ENCODE measurements at regions not wholly inside any gene's neighbourhood (a gene's known extent, or its start where the extent isn't known, plus 50 kb on each side); places are given as distances from the start of the nearest gene placed in this dataset.

DNA sequence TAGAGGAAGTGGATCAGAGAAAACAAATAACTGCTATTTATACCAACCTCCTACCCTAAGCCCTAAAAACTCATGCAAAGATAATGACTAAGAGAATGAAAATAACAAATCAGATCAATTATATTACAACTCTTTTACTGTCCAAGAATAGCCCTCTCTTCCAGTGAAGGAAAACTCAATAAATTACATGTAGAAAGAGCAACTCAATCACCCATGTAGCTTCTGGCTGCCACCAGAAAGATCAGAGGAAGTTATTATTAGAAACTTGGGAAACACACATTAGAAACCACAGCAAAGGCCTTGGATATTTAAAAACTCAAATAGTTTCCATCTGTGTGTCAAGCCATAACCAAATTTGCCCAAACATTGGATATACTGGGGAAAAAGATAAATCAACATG, 134.0 kb upstream of the TARS1 start:
- TF ChIP-seq JUND (IDR thresholded peaks at IDR 0.05; ENCODE audit: borderline replicate concordance, low read depth, low read length): no peak
- TF ChIP-seq JUND (tag; IDR thresholded peaks at IDR 0.05; ENCODE audit: borderline replicate concordance, low read depth, low read length): no peak
- TF ChIP-seq CTCF (IDR thresholded peaks at IDR 0.05 in 2 of 3, conservative IDR thresholded peaks at IDR 0.05 in 1 of 3; ENCODE audit: insufficient read depth in 2 of 3, low read depth in 1 of 3, low read length in 3 of 3): no peak
- TF ChIP-seq ZNF263 (CRISPR knock-in tag; IDR thresholded peaks at IDR 0.05; ENCODE audit: borderline replicate concordance): no peak
- TF ChIP-seq, protein P1, sequence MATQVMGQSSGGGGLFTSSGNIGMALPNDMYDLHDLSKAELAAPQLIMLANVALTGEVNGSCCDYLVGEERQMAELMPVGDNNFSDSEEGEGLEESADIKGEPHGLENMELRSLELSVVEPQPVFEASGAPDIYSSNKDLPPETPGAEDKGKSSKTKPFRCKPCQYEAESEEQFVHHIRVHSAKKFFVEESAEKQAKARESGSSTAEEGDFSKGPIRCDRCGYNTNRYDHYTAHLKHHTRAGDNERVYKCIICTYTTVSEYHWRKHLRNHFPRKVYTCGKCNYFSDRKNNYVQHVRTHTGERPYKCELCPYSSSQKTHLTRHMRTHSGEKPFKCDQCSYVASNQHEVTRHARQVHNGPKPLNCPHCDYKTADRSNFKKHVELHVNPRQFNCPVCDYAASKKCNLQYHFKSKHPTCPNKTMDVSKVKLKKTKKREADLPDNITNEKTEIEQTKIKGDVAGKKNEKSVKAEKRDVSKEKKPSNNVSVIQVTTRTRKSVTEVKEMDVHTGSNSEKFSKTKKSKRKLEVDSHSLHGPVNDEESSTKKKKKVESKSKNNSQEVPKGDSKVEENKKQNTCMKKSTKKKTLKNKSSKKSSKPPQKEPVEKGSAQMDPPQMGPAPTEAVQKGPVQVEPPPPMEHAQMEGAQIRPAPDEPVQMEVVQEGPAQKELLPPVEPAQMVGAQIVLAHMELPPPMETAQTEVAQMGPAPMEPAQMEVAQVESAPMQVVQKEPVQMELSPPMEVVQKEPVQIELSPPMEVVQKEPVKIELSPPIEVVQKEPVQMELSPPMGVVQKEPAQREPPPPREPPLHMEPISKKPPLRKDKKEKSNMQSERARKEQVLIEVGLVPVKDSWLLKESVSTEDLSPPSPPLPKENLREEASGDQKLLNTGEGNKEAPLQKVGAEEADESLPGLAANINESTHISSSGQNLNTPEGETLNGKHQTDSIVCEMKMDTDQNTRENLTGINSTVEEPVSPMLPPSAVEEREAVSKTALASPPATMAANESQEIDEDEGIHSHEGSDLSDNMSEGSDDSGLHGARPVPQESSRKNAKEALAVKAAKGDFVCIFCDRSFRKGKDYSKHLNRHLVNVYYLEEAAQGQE (IDR thresholded peaks at IDR 0.05; ENCODE audit: borderline replicate concordance): no peak
- TF ChIP-seq, protein P1 (CRISPR knock-in tag; IDR thresholded peaks at IDR 0.05; ENCODE audit: low read depth): no peak
- no peak for TF ChIP-seq ZNF707 (CRISPR knock-in tag; conservative IDR thresholded peaks at IDR 0.05)
- no peak for TF ChIP-seq RAD21 (CRISPR knock-in tag; conservative IDR thresholded peaks at IDR 0.05 in 1 of 2, IDR thresholded peaks at IDR 0.05 in 1 of 2)
- TF ChIP-seq ZNF644 (tag; IDR thresholded peaks at IDR 0.05; ENCODE audit: low read depth): no peak
- TF ChIP-seq SMC3 (conservative IDR thresholded peaks at IDR 0.05; ENCODE audit: insufficient read depth, low read depth, low read length): no peak
- no peak for TF ChIP-seq JUN (IDR thresholded peaks at IDR 0.05; ENCODE audit: borderline replicate concordance, low read depth, low read length)
- no peak for TF ChIP-seq JUN (CRISPR knock-in tag; IDR thresholded peaks at IDR 0.05; ENCODE audit: borderline replicate concordance)
- no peak for TF ChIP-seq ZNF785 (CRISPR knock-in tag; IDR thresholded peaks at IDR 0.05)
